Transverse colon (tissue), 4 donors: ENCODE measurements at regions not wholly inside any gene's neighbourhood (a gene's known extent, or its start where the extent isn't known, plus 50 kb on each side); places are given as distances from the start of the nearest gene placed in this dataset.

ENCODE experiments used
- CTCF ChIP-seq, 5 experiments: fragments of 200-600 bp in 3 of 5; fragments of 450-650 bp in 2 of 5; sonication (generic) in 3 of 5; IDR thresholded peaks; 1 replicate in 2 of 5; 2 replicates in 3 of 5; pipeline ENCODE4 v1.5.1; 2016 to 2017; ENCODE audit warnings: antibody characterized with exemption in 5 of 5, inconsistent platforms in 3 of 5, mild to moderate bottlenecking in 2 of 5, moderate library complexity in 1 of 5
- EP300 ChIP-seq: sonication (generic); formaldehyde crosslinking; IDR thresholded peaks from one replicate; pipeline ENCODE4 v1.6.1; 2017; ENCODE audit warnings: antibody characterized with exemption, low read depth
- POLR2A ChIP-seq: fragments of 450-650 bp; IDR thresholded peaks from one replicate; pipeline ENCODE4 v1.6.1; 2016; ENCODE audit warnings: antibody characterized with exemption, mild to moderate bottlenecking, moderate library complexity
- POLR2AphosphoS5 ChIP-seq, 3 donors: sonication (generic); formaldehyde crosslinking; IDR thresholded peaks; one replicate each; pipeline ENCODE4 v1.6.1; 2016; ENCODE audit warnings: antibody characterized with exemption in 3 of 3

- TF ChIP-seq CTCF (IDR thresholded peaks at IDR 0.05) (no peak), EP300 (no peak), POLR2A (no peak), POLR2AphosphoS5 (IDR thresholded peaks at IDR 0.05) (no peak)
Measured at GRCh38 chr6:112991912-112992311, 644.8 kb downstream of the RFPL4B start.
